OCI-LY1 (cell line): ENCODE measurements at regions not wholly inside any gene's neighbourhood (a gene's known extent, or its start where the extent isn't known, plus 50 kb on each side); places are given as distances from the start of the nearest gene placed in this dataset.

Source experiments
- EZH2 ChIP-seq: fragments of 200-600 bp; sonication (generic), shearing (Covaris generic); IDR thresholded peaks from 2 replicates; pipeline ENCODE4 v1.8.0; 2017; ENCODE audit warnings: borderline replicate concordance, mixed run types, mild to moderate bottlenecking, antibody characterized with exemption, low read length, moderate library complexity, mixed read lengths
- TF ChIP-seq, protein P1 (sequence below): fragments of 200-600 bp; sonication (generic), shearing (Covaris generic); IDR thresholded peaks from 2 replicates; pipeline ENCODE4 v1.5.1; 2017; ENCODE audit warnings: mild to moderate bottlenecking, antibody characterized with exemption, low read length, moderate library complexity, mixed read lengths

DNA sequence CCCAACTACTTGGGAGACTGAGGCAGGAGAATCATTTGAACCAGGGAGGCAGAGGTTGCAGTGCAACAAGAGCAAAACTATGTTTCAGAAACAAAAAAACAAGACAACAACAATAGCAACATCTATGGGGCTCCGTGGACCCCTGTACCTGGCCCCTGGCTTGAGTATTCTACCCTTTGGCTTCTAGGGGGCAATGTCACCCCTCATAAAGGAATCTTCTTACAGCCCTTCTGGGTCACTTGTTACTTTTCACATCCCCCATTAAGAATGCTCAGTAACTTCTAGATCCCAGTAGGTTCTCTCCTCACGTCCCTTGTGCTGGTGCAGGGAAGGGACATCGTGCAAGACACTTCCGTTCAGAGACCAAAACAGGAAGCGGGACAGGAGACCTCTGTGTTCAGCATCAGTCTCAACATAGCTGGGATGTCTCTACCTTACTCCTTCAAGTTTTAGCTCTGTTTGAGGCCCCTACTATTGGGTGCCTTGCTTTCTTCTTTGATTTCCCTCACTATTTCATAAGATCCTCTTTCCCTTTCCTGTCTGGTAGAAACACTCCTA lies 218.1 kb upstream of the ARGLU1 start:
- TF ChIP-seq, protein P1, sequence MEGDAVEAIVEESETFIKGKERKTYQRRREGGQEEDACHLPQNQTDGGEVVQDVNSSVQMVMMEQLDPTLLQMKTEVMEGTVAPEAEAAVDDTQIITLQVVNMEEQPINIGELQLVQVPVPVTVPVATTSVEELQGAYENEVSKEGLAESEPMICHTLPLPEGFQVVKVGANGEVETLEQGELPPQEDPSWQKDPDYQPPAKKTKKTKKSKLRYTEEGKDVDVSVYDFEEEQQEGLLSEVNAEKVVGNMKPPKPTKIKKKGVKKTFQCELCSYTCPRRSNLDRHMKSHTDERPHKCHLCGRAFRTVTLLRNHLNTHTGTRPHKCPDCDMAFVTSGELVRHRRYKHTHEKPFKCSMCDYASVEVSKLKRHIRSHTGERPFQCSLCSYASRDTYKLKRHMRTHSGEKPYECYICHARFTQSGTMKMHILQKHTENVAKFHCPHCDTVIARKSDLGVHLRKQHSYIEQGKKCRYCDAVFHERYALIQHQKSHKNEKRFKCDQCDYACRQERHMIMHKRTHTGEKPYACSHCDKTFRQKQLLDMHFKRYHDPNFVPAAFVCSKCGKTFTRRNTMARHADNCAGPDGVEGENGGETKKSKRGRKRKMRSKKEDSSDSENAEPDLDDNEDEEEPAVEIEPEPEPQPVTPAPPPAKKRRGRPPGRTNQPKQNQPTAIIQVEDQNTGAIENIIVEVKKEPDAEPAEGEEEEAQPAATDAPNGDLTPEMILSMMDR, result no peak
- TF ChIP-seq EZH2, result no peak
